GM19468 (cell line): ENCODE measurements at regions not wholly inside any gene's neighbourhood (a gene's known extent, or its start where the extent isn't known, plus 50 kb on each side); places are given as distances from the start of the nearest gene placed in this dataset.
"Not testable (repeated sequence)": the region's sequence is repeated elsewhere in the genome, so short reads cannot be mapped to it uniquely, and the experiment has no call there.

Experiments
- ATAC-seq: cut with Tn5 transposase; IDR thresholded peaks from one replicate; pipeline ENCODE4 v1.9.1; 2021; ENCODE audit warnings: mild to moderate bottlenecking, moderate library complexity, moderate number of reproducible peaks; ENCODE audit not compliant: unreplicated experiment; ENCODE audit errors: extremely low read depth

DNA sequence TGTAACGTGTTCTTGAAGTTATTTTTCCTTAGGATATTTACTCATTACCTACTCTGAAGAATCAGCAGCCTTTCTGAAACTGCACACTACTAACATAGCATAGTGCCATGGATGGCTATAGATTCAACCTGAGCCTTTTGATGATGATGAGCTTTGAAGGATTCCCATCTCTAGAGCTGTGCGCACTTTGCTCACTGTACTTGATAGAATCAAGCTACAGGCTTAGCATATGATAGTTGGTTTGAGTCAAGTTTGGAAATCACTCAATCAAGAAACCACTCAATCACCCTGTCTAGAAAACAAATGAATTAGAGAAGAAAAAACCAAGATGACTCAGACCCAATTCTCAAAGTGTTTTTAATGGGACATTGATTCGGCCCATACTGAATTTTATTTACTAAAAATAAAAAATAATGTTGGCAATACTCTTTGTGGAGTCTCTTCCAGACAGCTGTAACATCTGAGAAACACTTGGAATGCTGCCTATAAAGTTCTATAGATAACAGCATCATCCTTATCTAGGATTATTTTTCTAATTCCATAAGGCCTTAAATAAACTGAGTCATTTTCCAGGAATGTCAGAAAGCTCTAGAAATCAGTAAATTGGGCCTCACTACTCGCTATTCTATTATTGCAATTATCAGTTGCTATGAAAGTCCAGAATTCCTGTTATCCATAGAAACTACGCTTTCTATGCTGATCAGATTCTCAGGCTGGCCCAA lies 259.0 kb upstream of the ERBB4 start:
- no peak for ATAC-seq

DNA sequence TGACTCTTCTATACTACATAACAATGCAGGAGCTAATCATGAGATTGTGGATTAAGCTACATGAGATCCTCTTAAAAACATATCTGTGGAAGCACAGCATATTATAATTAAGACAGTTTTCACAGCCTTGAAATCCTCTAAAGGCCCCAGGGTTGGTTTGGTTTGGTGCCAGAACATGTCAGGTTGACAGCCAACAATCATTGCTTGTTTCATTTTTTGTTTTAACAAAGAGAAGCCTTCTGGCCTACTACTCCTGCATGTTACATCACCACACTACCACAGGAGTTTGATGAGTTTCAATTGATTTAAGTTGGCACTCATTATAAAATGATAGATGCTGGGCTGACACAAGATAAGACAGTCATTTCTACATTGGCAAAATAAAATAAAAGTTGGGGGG lies 255.9 kb upstream of the ERBB4 start:
- ATAC-seq: no peak

DNA sequence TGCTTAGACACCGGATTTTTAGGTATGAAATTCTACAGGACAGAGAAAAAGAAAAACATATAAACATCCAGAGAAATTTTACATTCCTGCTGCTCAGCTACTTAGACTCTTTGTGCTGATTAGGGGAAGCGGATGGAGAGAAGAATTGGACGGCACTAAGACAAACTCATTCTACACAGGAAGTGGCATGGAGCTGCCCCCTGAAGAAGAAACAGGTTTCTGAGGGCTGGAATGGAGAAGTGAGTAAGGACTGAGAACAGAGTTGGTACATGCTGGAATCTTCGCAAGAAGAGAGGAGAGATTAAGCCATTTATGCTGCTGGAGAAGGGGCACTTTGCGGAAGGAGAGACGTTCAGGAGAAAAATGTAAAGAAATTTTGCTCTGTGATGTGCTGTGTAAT lies 253.0 kb upstream of the ERBB4 start:
- ATAC-seq: no peak

DNA sequence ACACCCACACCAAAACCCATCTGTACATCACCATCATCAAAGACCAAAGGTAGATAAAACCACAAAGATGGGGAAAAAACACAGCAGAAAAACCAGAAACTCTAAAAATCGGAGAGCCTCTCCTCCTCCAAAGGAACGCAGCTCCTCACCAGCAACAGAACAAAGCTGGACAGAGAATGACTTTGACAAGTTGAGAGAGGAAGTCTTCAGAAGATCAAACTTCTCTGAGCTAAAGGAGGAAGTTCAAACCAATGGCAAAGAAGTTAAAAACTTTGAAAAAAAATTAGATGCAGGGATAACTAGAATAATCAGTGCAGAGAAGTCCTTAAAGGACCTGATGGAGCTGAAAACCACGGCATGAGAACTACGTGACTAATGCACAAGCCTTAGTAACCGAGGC lies 247.5 kb upstream of the ERBB4 start:
- not testable (repeated sequence) for ATAC-seq

DNA sequence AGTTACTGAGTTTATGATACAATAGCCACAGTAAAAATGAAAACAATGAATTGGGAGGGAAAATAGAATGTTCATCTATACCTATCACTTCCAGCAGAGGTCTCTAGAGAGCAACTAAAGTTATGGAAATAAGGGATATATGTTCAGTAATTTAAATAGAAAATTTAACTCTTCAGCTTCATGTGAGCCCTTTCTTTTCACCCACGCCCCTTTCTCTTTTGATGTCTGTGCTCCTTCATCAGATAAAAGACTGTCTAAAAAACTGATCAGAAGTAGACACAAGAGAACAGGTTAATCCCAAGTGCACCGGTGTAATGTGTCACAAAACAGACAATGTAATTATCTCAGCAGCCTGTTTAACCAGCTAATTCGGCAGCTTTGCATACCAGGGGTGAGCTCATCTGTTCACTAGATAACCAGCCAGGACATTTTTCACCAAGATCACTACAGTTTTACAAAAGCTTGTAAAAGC lies 238.5 kb upstream of the ERBB4 start:
- ATAC-seq: no peak

DNA sequence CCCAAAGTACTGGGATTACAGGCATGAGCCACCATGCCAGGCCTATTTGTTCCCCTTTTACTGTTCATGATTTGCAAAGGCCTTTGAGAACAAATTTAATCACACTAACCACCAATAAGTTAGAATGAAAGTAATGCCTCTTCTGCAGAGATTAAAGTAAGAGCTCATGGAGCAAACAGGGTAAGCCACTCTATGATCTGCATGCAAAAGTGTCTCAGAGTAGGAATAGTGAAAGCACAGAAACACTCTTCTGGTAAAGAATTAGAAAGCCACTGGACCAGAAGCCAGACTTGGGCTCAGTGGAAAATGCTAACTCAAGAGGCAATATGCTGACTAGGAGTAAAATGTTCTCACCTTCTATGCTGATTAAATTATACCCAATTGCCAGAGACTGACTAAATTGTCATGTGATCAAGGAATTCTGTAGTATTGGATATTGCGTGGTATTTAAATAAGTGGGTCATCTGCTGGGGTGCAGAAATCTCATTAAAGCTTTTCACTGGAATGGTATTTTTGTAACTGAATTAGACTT lies 235.3 kb upstream of the ERBB4 start:
- no peak for ATAC-seq

DNA sequence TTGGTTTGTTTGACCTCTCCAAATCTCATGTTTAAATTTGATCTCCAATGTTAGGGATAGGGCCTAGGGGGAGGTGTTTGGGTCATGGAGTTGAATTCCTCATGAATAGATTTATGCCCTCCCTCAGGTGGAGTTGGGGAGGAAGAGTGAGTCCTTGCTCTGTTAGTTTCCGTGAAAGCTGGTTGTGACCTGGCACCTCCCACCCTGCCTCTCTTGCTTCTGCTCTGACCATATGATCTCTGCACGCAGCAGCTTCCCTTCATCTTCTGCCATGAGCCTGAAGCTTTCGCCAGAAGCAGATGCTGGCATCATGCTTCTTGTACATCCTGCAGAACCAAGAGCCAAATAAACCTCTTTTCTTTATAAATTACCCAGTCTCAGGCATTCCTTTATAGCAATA lies 231.6 kb upstream of the ERBB4 start:
- ATAC-seq: no peak

DNA sequence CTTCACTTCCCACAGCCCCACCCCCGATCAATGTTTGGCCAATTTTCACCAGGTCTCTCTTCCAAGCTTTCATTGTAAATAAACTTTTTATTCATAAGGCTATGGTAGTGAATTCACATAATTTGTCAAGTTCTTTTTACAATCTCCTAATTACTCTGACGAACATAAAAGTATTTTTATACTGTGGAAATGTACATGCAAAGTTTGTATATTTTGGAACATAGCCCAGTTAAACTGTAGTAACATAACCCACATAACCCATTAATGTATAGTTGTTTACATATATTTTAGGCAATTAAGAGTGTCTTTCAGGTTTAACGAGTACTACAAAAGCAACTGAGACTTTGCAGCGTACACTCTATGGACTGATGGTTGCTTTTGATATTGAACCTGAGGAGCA lies 228.3 kb upstream of the ERBB4 start:
- ATAC-seq: no peak

DNA sequence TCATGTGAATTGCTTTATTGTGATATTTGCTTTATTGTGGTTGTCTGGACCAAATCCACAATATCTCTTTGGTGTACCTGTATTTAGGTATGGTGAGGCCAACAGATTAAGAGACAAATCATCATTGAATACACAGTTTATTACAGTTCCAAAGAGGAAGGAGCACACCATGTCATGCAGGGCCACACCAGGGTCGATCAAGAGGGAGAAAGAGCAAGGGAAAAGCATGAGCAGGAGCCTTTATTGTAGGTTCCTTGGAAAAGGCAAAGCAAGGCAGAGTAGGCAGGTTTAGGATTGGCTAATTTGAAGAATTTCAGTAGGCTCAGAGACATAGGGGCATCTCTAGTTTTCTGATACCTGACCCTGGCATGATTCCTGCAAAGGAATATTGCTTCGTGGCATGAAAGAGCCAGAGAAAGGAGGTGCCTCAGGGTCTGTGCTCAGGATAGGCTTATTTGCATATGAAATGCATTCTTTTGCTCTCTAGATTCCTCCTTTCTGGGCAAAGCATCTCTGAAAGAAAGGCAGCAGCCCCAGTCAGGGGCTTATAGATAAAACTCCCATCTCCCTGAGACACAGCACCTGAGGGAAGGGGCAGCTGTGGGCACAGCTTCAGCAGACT lies 214.2 kb upstream of the ERBB4 start:
- ATAC-seq: no peak

DNA sequence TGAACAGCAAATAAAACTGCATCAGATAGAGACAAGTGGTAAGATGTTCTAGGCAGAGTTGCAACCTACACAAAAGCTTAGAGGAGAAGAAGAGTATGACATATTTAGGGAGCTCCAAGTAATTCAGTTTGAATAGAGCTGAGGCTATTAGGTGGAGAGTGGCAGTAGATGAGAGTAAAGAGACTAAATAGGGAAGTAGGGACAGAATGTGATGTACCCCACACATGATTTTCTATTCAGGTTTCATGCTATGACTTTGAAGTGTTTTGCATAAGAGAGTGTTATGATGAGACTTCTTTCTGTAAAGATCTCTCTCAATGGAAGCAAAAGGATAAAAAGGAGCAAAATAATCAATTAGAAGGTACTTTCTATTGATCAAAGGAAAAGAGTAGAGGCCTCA lies 206.8 kb upstream of the ERBB4 start:
- ATAC-seq: peak; percentile 46

DNA sequence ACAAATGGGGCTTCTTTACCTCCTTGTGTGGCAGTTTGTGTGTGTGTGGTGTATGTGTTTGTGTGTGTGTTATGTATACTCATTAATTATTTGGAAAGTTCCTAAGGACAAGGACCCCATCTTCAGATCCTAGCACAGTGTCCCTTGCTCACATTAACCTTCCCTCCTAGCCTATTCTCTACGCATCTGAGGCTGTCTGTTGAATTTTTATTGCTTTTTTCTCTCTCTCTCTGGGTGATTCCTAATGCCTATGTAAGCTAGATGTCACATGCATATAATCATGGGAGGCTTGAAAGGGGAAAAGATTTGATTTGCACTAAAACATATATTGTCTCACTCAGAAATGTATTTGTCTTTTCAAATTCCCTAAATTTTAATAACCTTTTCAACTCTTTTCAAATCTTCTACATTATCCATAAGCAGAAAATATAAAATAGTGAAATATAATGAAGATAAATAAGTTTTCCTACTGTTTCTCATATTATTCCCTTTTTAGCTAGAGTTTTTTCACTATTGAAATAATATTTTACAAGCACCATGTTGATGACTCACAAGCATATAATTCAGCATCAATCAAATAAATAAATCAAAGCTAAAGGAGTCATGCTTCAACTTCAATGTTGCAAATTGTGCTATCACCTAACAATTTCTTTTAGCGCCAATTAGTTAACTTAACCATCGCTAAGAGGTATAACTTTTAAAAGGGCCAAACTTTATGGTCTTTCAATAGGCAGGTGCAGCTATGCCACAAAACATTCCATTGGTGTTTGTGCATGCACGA lies 199.0 kb upstream of the ERBB4 start:
- ATAC-seq: no peak

DNA sequence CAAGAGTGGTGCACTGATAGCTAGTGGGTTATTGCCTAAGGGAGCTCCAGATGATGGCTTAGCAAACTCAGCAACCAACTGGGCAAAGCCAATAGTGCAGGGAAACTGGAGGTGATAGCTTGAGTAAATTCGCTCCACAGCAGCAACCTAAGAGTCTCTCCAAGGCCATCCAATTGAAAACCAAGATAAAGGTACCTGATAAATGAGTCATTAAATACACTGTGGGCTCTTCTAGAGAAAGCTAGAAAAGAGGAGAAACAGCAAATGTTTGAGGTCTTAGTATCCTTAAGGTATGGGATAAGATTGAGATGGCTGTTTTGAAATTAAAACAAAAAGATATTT lies 197.8 kb upstream of the ERBB4 start:
- no peak for ATAC-seq

DNA sequence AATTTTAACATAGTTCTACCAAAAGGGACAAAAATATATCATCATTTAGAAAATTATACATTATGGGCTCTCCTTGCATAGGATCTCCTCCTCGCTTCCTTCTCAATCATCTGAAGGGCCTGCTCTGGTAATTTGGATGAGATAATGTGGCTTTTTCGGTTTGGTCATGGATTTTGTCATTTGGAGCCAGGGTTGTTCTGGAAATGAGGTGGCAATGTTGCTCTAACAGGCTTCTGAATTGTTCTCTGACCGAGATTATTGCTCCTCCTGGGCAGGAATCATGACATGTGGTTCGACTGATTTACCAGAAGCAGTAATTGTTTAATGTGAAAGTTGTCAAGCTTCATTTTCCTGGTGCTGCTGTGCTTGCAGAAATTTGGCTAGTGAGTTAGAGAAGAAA lies 194.7 kb upstream of the ERBB4 start:
- ATAC-seq: no peak

DNA sequence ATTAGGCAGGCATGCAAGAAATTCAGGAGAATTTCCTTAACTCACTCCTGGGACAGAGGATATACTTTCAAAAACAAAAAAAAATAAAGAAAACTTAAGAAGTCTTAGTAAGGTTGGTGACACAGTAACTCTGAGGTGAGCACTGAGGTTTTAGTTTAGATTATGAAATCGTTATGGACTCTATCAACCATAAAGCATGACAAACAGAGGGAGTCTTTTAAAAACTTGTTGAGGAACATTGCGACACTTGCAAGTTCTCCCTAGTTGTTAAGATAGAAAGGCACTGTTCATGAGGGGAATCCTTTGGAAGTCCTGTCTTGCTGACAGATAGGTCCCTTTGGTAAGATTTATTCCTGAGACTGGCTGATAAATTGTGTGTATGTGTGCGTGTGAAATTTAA lies 194.3 kb upstream of the ERBB4 start:
- no peak for ATAC-seq

DNA sequence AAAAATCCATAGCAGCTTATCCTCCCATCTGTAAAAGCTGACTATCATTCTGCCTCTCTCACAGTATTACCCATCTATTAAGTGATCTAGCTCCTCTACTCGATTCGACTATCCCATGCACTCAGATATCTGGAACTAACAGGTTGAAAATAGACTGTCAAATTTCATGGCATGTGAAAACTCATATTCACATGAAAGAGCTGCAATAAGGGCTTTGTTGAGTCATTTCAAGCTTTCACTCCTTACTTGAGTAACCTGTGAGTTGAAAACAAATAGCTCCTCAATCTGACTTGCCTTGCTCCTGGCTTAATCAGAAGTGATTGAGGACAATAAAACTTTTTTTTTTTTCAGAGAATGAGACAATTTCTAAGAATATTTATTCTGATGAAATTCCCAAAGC lies 192.4 kb upstream of the ERBB4 start:
- peak; percentile 65 for ATAC-seq

DNA sequence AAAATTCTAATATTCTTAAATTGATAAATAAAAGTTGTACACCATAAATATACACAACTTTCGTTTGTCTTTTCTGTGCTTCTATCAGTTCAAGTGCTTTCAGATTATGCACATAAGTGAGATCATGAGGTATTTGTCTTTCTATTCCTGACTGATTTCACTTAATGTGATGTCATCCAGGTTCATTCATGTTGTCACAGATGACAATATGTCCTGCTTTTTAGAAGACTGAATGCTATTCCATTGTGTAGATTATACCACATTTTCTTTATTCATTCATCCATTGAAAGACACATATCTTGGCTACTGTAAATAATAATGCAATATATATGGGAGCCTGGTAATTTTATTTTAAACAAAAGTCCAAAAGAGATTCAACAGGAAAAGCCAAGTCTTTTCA lies 190.1 kb upstream of the ERBB4 start:
- no peak for ATAC-seq

DNA sequence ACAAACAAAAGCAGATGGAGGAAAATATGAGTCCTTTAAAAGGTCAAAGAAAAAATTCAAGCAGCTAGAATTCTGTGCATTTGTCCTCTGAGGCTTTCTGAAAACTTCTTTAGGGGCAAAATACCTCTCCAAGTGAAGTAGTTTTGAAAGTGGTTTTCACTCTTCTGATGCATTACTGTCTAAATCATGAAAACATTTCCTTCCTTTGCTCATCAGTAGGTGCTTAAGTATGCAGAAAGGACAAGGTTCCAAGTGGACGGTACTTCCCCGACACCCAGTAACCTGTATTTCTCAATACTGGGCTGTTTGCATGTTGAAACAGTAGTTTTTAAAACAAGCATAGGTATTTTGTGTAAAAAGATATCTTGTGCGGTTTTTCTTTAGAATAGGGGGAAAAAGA lies 189.1 kb upstream of the ERBB4 start:
- ATAC-seq: peak; percentile 66

DNA sequence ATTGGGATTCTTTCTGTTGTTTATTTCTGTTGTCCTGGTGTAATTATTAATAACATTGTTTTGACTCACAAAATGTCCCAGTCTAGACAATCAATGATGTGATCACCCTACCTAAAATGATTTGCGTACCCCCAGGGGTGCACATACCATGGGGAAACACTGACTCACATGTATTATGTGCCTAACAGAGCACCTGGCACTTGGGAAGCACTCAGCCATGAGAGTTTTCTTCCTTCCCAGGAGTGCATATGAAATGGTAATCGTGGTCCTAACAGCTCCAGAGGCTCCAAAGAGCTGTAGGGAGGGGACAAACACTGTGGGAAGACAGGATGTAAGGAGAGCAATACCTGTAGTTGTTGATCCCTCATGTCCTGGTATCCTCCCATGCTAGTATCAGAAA lies 187.8 kb upstream of the ERBB4 start:
- ATAC-seq: no peak

DNA sequence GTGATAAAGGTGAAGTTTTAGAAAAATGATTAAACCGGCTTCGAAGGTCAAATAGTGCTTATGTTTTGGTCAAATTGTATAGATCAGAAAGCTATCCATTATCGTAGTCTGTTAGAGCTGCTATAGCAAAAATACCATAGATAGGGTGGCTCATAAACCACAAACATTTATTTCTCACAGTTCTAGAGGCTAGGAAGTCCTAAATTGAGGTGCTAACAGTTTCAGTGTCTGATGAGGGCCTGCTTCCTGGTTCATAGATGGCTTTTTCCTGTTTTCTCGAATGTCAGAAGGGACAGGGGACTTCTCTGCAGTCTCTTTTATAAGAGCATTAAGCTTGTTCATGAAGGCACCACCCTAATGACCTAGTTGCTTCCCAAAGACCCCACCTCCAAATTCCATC lies 186.6 kb upstream of the ERBB4 start:
- ATAC-seq: no peak

DNA sequence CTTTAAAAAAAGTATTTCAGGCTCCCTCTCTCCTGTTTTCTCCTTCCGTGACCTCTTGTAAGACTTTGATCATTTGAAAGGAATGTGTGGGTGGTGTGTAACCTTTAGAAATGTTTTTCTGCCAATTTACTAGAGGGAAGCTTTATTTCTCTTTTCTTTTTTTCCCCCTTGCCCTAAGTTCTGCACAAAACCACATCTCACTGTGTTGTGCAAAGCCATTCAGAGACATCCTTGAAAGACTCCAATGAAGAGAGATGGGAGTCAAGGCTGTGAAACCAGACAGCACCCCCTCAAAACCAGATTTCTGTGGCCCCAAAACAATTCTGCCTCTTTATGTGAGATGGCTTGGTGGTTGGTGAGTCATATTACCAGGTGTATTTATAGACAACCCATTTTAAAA lies 184.6 kb upstream of the ERBB4 start:
- no peak for ATAC-seq

DNA sequence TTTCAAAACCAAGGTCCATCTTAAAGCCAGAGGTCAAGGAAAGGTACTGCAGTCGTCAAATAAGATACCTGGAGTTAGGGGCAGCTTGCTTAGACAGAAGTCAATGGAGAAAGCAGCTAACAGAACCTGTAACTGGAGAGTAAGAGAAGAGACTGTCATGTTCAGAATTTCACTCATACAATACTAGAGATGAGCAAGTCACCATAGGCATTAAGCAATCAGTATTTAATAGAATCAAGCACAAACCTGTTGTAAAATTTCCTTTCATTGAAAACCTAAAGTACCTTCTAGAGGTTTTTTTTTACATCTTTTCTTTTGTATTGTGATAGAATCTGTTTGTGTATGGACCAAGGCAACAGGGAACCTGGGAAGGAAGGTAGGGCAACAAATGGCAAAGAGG lies 183.4 kb upstream of the ERBB4 start:
- no peak for ATAC-seq
